CD4-positive, alpha-beta T cell (primary cell): ENCODE measurements at regions not wholly inside any gene's neighbourhood (a gene's known extent, or its start where the extent isn't known, plus 50 kb on each side); places are given as distances from the start of the nearest gene placed in this dataset.

Source experiments
- ATAC-seq: fragments of 200-7000 bp; cut with Tn5 transposase; one replicate; pipeline ENCODE4 v1.10.0; 2022; ENCODE audit warnings: mild to moderate bottlenecking; ENCODE audit not compliant: poor library complexity
- CTCF ChIA-PET: fragments of 350-600 bp; sonication (Branson Sonifier 250); formaldehyde crosslinking; loops from one replicate; lab custom pipeline; 2021; ENCODE audit warnings: antibody characterized with exemption, inconsistent platforms; lab: Charles Lee
- POLR2A ChIA-PET: fragments of 350-600 bp; sonication (Branson Sonifier 250); formaldehyde crosslinking; loops from one replicate; lab custom pipeline; 2021; ENCODE audit warnings: antibody characterized with exemption, inconsistent platforms; lab: Charles Lee
- DNase-seq, 14 experiments: peaks; one replicate each; pipeline ENCODE4 v3.0.0-alpha.2; 2013 to 2020; ENCODE audit warnings: mixed read lengths in 2 of 14
- H3K27ac ChIP-seq, 2 donors: one replicate each; pipeline versions ENCODE4 v1.5.1 to v1.7.0; 2013; ENCODE audit warnings: low read length in 2 of 2, low read depth in 1 of 2, mild to moderate bottlenecking in 1 of 2
- H3K27me3 ChIP-seq, 2 experiments: 1 replicate in 1 of 2; 2 replicates in 1 of 2; pipeline versions ENCODE4 v1.6.1 to v1.7.0; 2013; ENCODE audit warnings: low read length in 2 of 2, control low read depth in 1 of 2, mild to moderate bottlenecking in 1 of 2, moderate library complexity in 1 of 2; ENCODE audit not compliant: insufficient read depth in 2 of 2, control insufficient read depth in 1 of 2
- H3K36me3 ChIP-seq: one replicate; pipeline ENCODE4 v1.6.1; 2013; ENCODE audit warnings: low read length, control low read depth; ENCODE audit not compliant: insufficient read depth
- H3K4me1 ChIP-seq: one replicate; pipeline ENCODE4 v1.6.1; 2013; ENCODE audit warnings: low read length, control low read depth; ENCODE audit not compliant: insufficient read depth
- H3K4me3 ChIP-seq: one replicate; pipeline ENCODE4 v1.5.1; 2013; ENCODE audit warnings: mild to moderate bottlenecking, low read length, moderate library complexity
- H3K9me3 ChIP-seq, 2 experiments: 1 replicate in 1 of 2; 2 replicates in 1 of 2; pipeline versions ENCODE4 v1.6.1 to v1.7.0; 2013; ENCODE audit warnings: low read length in 2 of 2, mild to moderate bottlenecking in 2 of 2, control low read depth in 1 of 2, moderate library complexity in 1 of 2; ENCODE audit not compliant: control insufficient read depth in 1 of 2, insufficient read depth in 1 of 2
- H3K27ac Mint-ChIP-seq: one replicate; pipeline ENCODE4 v1.8.0; 2020; ENCODE audit warnings: mixed read lengths
- H3K27me3 Mint-ChIP-seq: one replicate; pipeline ENCODE4 v1.8.0; 2021; ENCODE audit warnings: mixed read lengths
- H3K36me3 Mint-ChIP-seq: one replicate; pipeline ENCODE4 v1.8.0; 2021; ENCODE audit warnings: low read depth, mixed read lengths
- H3K4me1 Mint-ChIP-seq: one replicate; pipeline ENCODE4 v1.8.0; 2021; ENCODE audit warnings: low read depth, mixed read lengths
- H3K4me3 Mint-ChIP-seq: one replicate; pipeline ENCODE4 v1.8.0; 2020; ENCODE audit warnings: mild to moderate bottlenecking, mixed read lengths
- H3K9me3 Mint-ChIP-seq: one replicate; pipeline ENCODE4 v1.8.0; 2020; ENCODE audit warnings: mixed read lengths
- intact Hi-C, 2 experiments: fragments of 100-400 bp; cut with DNase I in 1 of 2; cut with micrococcal nuclease in 1 of 2; formaldehyde crosslinking; loops; one replicate each; pipeline versions ENCODE4 v1.15.1 to v1.9.0; 2023 to 2025; cut with DNase I, micrococcal nuclease
- TF ChIP-seq, protein P1 (sequence below): fragments of 200-600 bp; IDR thresholded peaks from one replicate; pipeline ENCODE4 v1.8.0; 2022; ENCODE audit warnings: antibody characterized with exemption, mild to moderate bottlenecking

DNA sequence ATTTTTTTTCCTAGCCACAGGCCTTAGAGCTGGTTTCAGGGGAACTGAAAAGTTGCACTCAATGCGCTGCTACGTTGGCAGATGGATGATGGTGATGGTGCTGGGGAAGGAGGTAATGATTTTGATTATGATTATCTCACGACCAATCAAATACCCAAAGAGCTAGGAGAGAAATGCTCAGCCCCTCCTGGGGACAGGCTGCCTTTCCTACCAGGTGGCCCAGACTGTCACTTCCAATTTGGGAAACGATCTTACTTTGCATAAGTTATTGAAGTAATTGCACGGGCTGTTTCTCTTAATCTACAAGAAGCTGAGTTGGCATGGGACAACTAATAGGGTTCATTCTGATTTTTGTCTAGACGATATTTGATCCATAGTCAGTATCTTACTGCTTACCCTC lies 379.7 kb upstream of the EEF2KMT start:
- H3K9me3 ChIP-seq: no peaks in the 10 kb centered on the region
- no peak overlapping the region for H3K4me3 ChIP-seq
- ChIA-PET CTCF (no interaction called here), POLR2A (no interaction called here)
- Mint-ChIP-seq H3K9me3 (no peaks in the 10 kb centered on the region), H3K36me3 (no peaks in the 10 kb centered on the region), H3K27ac (no peak overlapping the region), H3K4me3 (no peak overlapping the region), H3K4me1 (no peaks in the 10 kb centered on the region), H3K27me3 (peaks cover 37% of the 10 kb centered on the region)
- no peaks in the 10 kb centered on the region for H3K4me1 ChIP-seq
- H3K27me3 ChIP-seq: peaks cover 0 to 3% of the 10 kb centered on the region in 2 experiments
- ATAC-seq (no peak), DNase-seq (no peak)
- intact Hi-C loops: no loop called here
- H3K36me3 ChIP-seq: no peaks in the 10 kb centered on the region
- no peak overlapping the region for H3K27ac ChIP-seq
- TF ChIP-seq, protein P1, sequence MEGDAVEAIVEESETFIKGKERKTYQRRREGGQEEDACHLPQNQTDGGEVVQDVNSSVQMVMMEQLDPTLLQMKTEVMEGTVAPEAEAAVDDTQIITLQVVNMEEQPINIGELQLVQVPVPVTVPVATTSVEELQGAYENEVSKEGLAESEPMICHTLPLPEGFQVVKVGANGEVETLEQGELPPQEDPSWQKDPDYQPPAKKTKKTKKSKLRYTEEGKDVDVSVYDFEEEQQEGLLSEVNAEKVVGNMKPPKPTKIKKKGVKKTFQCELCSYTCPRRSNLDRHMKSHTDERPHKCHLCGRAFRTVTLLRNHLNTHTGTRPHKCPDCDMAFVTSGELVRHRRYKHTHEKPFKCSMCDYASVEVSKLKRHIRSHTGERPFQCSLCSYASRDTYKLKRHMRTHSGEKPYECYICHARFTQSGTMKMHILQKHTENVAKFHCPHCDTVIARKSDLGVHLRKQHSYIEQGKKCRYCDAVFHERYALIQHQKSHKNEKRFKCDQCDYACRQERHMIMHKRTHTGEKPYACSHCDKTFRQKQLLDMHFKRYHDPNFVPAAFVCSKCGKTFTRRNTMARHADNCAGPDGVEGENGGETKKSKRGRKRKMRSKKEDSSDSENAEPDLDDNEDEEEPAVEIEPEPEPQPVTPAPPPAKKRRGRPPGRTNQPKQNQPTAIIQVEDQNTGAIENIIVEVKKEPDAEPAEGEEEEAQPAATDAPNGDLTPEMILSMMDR: no peak

DNA sequence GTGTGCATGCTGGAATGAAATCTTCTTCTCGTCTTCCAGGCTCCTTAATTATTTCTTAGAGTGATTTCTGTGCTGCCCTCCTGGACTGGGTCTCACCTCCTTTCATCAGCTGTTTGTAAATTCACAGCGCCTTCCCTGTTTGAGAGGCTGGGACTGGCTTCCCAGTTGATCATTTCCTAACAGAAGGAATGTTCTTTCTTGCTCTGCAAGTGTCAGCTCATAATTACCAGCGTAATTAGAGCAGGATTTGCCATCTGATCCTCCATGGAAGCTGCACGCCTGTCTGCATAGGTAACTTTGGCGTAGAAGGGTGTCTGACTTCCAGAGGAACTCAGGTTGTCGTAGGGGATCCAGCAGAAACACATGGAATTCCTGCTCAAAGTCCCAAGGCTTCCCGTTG lies 375.0 kb upstream of the EEF2KMT start:
- H3K27ac Mint-ChIP-seq: no peak overlapping the region
- H3K4me3 Mint-ChIP-seq: no peak overlapping the region
- TF ChIP-seq, protein P1: no peak
- POLR2A ChIA-PET: no interaction called here
- no peaks in the 10 kb centered on the region for H3K36me3 Mint-ChIP-seq
- Histone ChIP-seq H3K4me1 (no peaks in the 10 kb centered on the region), H3K27ac (no peak overlapping the region), H3K4me3 (no peak overlapping the region), H3K9me3 (no peaks in the 10 kb centered on the region), H3K36me3 (no peaks in the 10 kb centered on the region), H3K27me3 (peaks cover 0 to 5% of the 10 kb centered on the region in 2 experiments)
- no peak for DNase-seq
- no peaks in the 10 kb centered on the region for H3K4me1 Mint-ChIP-seq
- H3K27me3 Mint-ChIP-seq: peaks cover 45% of the 10 kb centered on the region
- intact Hi-C loops: no loop called here
- ATAC-seq: no peak
- H3K9me3 Mint-ChIP-seq: peaks cover 7% of the 10 kb centered on the region
- CTCF ChIA-PET: no interaction called here

DNA sequence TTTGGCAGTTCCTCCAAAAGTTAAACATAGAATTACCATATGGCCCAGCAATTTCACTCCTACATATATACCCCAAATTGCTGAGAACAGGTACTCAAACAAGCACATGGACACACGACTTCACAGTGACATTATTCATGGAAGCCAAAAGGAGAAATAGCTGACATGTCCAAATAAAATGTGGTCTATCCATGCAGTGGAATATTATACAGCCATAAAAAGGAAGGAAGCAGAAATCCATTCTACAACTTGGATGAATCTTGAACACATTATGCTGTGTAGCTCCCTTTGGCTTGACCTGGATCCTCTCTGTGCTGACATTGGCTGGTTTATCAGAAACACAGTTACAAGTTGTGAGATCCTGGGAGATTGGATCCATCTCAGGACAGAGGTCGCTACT lies 370.9 kb upstream of the EEF2KMT start:
- H3K27me3 Mint-ChIP-seq: peaks cover 33% of the 10 kb centered on the region
- TF ChIP-seq, protein P1: no peak
- H3K9me3 Mint-ChIP-seq: peaks cover 7% of the 10 kb centered on the region

More for the DNA sequence above, 370.9 kb upstream of the EEF2KMT start:
- H3K36me3 ChIP-seq: no peaks in the 10 kb centered on the region
- POLR2A ChIA-PET: no interaction called here
- CTCF ChIA-PET: no interaction called here
- Mint-ChIP-seq H3K4me3 (no peak overlapping the region), H3K4me1 (no peaks in the 10 kb centered on the region), H3K36me3 (no peaks in the 10 kb centered on the region), H3K27ac (no peak overlapping the region)
- intact Hi-C loops: no loop called here
- H3K27ac ChIP-seq: no peak overlapping the region
- no peak overlapping the region for H3K4me3 ChIP-seq
- H3K27me3 ChIP-seq: peaks cover 0 to 5% of the 10 kb centered on the region in 2 experiments
- peaks cover 0 to 8% of the 10 kb centered on the region in 2 experiments for H3K9me3 ChIP-seq
- no peak for DNase-seq
- H3K4me1 ChIP-seq: no peaks in the 10 kb centered on the region
- no peak for ATAC-seq
